ENCODE measurements at regions not wholly inside any gene's neighbourhood (a gene's known extent, or its start where the extent isn't known, plus 50 kb on each side); places are given as distances from the start of the nearest gene placed in this dataset.

GRCh38 chr12:93080452-93080851 lies 151.4 kb upstream of the EEA1 start:
- Mint-ChIP-seq H3K27ac (peak overlapping the region; percentile 92), H3K36me3 (ENCODE audit: low read depth) (peaks cover 21% of the 10 kb centered on the region), H3K9me3 (peaks cover 48% of the 10 kb centered on the region), H3K4me1 (peaks cover 22% of the 10 kb centered on the region), H3K27me3 (ENCODE audit: low read depth, poor library complexity) (peaks cover 2% of the 10 kb centered on the region), H3K4me3 (no peak overlapping the region)
- TF ChIP-seq CTCF (IDR thresholded peaks at IDR 0.05) = no peak
- no peak for DNase-seq

GRCh38 chr12:93080994-93081809 lies 152.1 kb upstream of the EEA1 start:
- DNase-seq = no peak
- Mint-ChIP-seq H3K27ac (peak overlapping the region; percentile 92), H3K4me1 (peaks cover 22% of the 10 kb centered on the region), H3K36me3 (ENCODE audit: low read depth) (peaks cover 14% of the 10 kb centered on the region), H3K4me3 (no peak overlapping the region), H3K9me3 (peaks cover 44% of the 10 kb centered on the region), H3K27me3 (ENCODE audit: low read depth, poor library complexity) (no peaks in the 10 kb centered on the region)
- no peak for TF ChIP-seq CTCF (IDR thresholded peaks at IDR 0.05)

DNA sequence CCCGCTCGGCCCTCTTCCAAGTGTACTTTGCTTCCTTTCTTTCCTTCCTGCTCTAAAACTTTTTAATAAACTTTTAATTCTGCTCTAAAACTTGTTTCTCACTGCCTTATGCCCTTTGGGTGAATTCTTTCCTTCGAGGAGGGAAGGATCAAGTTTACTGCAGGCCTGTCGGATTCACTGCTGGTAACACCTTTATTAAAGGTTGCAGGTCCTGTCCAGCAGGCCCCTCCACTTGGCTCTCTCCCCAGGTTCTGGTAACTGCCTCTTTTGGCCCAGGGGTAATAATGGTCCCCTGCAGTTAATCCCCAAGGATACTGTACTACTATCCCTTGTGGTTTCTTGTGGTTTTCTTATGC lies 152.7 kb upstream of the EEA1 start:
- Mint-ChIP-seq H3K27ac (no peak overlapping the region), H3K4me1 (peaks cover 22% of the 10 kb centered on the region), H3K4me3 (no peak overlapping the region), H3K9me3 (peaks cover 48% of the 10 kb centered on the region), H3K27me3 (ENCODE audit: low read depth, poor library complexity) (no peaks in the 10 kb centered on the region), H3K36me3 (ENCODE audit: low read depth) (peaks cover 19% of the 10 kb centered on the region)
- TF ChIP-seq CTCF (IDR thresholded peaks at IDR 0.05) = no peak
- no peak for DNase-seq

DNA sequence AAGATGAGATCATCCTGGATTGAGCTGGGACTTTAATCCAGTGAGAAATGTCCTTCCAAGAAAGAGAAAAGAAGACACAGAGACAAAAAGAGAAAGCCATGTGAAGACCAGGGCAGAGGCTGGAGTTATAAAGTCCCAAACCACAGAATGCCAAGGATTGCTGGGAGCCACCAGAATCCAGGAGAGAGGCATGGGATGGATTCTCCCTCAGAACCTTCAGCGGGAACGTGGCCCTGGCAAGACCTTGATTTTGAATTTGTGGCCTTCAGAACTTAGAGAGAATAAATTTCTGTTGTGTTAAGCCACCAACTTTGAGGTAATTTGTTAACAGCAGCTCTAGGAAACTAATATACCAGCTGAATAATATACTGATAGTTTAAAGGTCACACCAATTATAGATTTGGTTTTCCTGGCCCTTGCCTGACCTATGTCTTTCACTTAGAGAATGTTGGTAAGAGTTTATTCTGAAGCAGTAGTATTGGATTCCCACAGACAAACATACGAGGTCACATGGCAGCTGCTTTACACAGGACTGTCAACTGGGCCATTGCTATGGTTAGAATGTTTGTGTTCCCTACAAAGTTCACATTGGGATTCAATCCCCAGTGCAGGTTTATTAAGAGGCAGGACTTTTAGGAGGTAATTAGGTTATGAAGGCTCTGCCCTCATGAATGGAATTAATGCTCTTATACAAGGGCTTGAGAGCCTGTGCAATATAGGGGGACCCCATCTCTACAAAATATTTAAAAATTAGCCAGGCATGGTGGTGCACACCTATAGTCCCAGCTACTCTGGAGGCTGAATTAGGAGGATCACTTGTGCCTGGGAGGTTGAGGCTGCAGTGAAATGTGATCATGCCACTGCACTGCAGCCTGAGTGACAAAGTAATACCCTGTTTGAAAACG lies 156.5 kb upstream of the EEA1 start:
- Mint-ChIP-seq H3K27me3 (ENCODE audit: low read depth, poor library complexity) (no peaks in the 10 kb centered on the region), H3K4me3 (no peak overlapping the region), H3K4me1 (peaks cover 27% of the 10 kb centered on the region), H3K27ac (no peak overlapping the region), H3K36me3 (ENCODE audit: low read depth) (peaks cover 19% of the 10 kb centered on the region), H3K9me3 (peaks cover 48% of the 10 kb centered on the region)
- no peak for TF ChIP-seq CTCF (IDR thresholded peaks at IDR 0.05)
- no peak for DNase-seq

GRCh38 chr12:93086288-93086727 lies 157.2 kb upstream of the EEA1 start:
- H3K27ac Mint-ChIP-seq = no peak overlapping the region
- H3K4me3 Mint-ChIP-seq = no peak overlapping the region
- DNase-seq = no peak
- H3K36me3 Mint-ChIP-seq (ENCODE audit: low read depth) = peaks cover 16% of the 10 kb centered on the region
- no peak for TF ChIP-seq CTCF (IDR thresholded peaks at IDR 0.05)
- H3K27me3 Mint-ChIP-seq (ENCODE audit: low read depth, poor library complexity) = no peaks in the 10 kb centered on the region
- H3K4me1 Mint-ChIP-seq = peaks cover 20% of the 10 kb centered on the region
- H3K9me3 Mint-ChIP-seq = peaks cover 41% of the 10 kb centered on the region
